ENCODE measurements at regions not wholly inside any gene's neighbourhood (a gene's known extent, or its start where the extent isn't known, plus 50 kb on each side); places are given as distances from the start of the nearest gene placed in this dataset.

DNA sequence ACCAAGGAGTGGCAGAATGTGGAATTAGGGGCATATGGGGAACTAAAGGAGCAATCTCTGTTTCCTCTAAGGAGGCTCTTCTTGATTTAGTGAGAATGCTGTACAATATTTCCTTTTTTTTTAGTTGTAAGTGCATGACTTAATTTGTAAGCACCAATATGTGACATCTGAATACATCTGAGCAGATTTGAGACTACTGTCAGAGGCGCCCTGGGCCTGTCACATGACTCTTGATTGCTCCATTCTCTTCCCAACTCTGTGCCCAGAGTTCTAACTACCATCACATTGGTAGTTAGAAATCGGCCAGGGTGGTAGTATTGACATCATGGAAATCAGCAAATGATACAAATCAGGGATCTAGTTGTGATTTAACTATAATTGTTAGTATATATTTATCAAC, 110.1 kb upstream of the LMO4 start:
- TF ChIP-seq, protein P1, sequence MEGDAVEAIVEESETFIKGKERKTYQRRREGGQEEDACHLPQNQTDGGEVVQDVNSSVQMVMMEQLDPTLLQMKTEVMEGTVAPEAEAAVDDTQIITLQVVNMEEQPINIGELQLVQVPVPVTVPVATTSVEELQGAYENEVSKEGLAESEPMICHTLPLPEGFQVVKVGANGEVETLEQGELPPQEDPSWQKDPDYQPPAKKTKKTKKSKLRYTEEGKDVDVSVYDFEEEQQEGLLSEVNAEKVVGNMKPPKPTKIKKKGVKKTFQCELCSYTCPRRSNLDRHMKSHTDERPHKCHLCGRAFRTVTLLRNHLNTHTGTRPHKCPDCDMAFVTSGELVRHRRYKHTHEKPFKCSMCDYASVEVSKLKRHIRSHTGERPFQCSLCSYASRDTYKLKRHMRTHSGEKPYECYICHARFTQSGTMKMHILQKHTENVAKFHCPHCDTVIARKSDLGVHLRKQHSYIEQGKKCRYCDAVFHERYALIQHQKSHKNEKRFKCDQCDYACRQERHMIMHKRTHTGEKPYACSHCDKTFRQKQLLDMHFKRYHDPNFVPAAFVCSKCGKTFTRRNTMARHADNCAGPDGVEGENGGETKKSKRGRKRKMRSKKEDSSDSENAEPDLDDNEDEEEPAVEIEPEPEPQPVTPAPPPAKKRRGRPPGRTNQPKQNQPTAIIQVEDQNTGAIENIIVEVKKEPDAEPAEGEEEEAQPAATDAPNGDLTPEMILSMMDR (conservative IDR thresholded peaks at IDR 0.05): no peak
- no peak for TF ChIP-seq EZH2 (IDR thresholded peaks at IDR 0.05; ENCODE audit: low read depth)
